Fibroblast of mammary gland (primary cell): ENCODE measurements at regions not wholly inside any gene's neighbourhood (a gene's known extent, or its start where the extent isn't known, plus 50 kb on each side); places are given as distances from the start of the nearest gene placed in this dataset.

Source experiments
- DNase-seq: peaks from one replicate; pipeline ENCODE4 v3.0.0-alpha.2; 2010; ENCODE audit warnings: low read depth
- H3K4me3 ChIP-seq: 2 replicates; pipeline ENCODE4 v1.5.1; 2011; ENCODE audit warnings: low read depth, mild to moderate bottlenecking, low read length, moderate library complexity; ENCODE audit not compliant: control insufficient read depth
- TF ChIP-seq, protein P1 (sequence below): conservative IDR thresholded peaks from 2 replicates; pipeline ENCODE4 v1.5.1; 2011; ENCODE audit warnings: low read depth, low read length, inconsistent platforms; ENCODE audit not compliant: control insufficient read depth, insufficient read depth

- TF ChIP-seq, protein P1, sequence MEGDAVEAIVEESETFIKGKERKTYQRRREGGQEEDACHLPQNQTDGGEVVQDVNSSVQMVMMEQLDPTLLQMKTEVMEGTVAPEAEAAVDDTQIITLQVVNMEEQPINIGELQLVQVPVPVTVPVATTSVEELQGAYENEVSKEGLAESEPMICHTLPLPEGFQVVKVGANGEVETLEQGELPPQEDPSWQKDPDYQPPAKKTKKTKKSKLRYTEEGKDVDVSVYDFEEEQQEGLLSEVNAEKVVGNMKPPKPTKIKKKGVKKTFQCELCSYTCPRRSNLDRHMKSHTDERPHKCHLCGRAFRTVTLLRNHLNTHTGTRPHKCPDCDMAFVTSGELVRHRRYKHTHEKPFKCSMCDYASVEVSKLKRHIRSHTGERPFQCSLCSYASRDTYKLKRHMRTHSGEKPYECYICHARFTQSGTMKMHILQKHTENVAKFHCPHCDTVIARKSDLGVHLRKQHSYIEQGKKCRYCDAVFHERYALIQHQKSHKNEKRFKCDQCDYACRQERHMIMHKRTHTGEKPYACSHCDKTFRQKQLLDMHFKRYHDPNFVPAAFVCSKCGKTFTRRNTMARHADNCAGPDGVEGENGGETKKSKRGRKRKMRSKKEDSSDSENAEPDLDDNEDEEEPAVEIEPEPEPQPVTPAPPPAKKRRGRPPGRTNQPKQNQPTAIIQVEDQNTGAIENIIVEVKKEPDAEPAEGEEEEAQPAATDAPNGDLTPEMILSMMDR: no peak
- no peak for DNase-seq
- H3K4me3 ChIP-seq: no peak overlapping the region
Measured at GRCh38 chr2:12440731-12441130, 276.0 kb upstream of the TRIB2 start.

DNA sequence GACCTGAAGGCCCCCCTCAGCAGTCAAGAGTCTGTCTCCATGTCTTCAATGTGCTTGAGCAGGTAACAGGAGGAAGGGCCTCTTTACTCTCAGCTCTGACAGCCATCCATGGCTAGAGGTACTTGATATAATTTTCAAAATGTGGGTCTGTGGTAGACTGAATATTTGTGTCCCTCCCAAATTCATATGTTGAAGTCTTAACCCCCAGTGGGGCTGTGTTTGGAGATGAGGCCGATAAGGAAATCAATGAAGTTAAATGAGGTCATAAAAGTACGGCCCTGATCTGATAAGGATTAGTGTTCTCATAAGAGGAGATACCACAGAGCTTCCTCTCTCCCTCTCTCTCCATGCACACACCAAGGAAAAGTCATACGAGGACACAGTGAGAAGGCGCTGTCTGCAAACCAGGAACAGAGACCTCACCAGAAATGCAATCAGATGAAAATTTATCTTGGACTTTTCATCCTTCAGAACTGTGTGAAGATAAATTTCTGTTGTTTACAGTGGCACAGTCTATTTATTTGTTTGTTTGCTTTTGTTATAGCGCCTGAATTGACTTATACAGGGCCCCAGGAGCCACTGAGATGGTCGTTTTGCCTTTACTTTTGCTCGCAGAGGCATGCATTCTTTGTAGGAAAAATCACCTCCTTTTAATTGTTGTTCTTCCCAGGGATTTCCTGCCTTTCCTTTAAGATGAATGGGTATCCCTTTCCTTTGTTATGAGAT is 274.8 kb upstream of the TRIB2 start:
- TF ChIP-seq, protein P1: no peak
- H3K4me3 ChIP-seq: no peak overlapping the region
- DNase-seq: no peak

DNA sequence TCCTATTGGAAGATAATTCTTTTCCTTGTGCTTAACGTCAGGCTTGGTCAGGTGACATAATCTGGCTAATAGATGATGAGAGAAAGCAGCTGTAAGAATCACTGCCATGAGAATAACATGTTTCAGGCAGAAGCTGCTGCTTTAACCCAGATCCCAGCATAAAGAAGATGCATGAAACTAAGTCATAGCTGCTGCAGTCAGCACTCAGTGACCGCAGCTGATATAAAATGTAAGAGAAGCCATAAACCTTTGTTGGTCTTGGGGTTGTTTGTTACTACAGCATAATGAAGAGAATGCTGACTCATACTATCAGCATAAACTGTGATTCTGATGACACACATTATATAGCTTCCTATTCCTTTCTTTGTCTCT is 274.3 kb upstream of the TRIB2 start:
- H3K4me3 ChIP-seq: no peak overlapping the region
- DNase-seq: peak; percentile 75
- TF ChIP-seq, protein P1: no peak

- TF ChIP-seq, protein P1: no peak
- DNase-seq: peak; percentile 79
- no peak overlapping the region for H3K4me3 ChIP-seq
Measured at GRCh38 chr2:12448846-12449505, 267.8 kb upstream of the TRIB2 start.

DNA sequence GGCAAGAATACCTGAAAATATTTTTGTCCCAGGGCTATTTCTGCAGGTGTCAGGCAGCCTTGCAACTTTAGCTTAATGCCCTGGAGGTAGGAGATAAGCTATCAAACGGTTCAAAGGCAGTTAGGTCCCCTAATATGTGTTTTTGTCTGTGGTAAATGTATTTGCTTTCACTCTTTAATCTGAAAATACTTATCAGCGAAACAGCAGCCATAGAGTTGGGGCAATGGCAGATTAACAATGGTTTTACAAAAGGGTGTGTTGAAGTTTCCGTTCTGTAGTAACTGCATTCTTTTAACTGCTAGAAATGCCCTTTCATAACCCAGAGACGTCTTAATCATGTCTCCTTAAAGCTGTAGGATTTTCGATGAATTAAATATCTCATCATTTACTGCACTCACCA is 265.0 kb upstream of the TRIB2 start:
- TF ChIP-seq, protein P1: no peak
- DNase-seq: no peak
- H3K4me3 ChIP-seq: no peak overlapping the region

GRCh38 chr2:12452185-12452584 is 264.6 kb upstream of the TRIB2 start:
- TF ChIP-seq, protein P1: no peak
- H3K4me3 ChIP-seq: no peak overlapping the region
- peak; percentile 10 for DNase-seq
